SK-N-MC (cell line): ENCODE measurements at regions not wholly inside any gene's neighbourhood (a gene's known extent, or its start where the extent isn't known, plus 50 kb on each side); places are given as distances from the start of the nearest gene placed in this dataset.

Experiments used
- EZH2 ChIP-seq: fragments of 200-600 bp; sonication (generic); IDR thresholded peaks from one replicate; pipeline ENCODE4 v1.6.1; 2017; ENCODE audit warnings: antibody characterized with exemption
- POLR2AphosphoS5 ChIP-seq: IDR thresholded peaks from 2 replicates; pipeline ENCODE4 v1.6.1; 2012; ENCODE audit warnings: mild to moderate bottlenecking, low read depth, low read length, borderline replicate concordance

DNA sequence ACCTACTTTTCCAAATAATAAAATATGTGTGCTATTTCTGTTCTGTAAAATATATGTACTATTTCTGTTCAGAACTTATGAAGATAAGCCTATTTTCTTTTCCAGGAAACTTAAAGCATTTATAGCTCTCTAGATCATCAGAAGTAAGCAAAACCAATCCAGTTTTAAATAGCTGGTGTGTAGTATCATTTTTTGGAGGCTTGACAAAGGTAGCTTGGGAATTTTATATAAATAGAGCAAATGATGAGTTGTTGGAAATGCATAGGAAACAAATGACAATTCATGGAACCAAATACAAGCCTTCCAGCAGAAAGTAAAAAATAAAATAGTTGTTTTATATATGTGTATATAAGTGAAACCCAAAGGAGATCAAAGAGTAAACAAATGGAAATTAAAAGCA lies 1038.1 kb upstream of the ARRDC3 start:
- TF ChIP-seq EZH2 (no peak), POLR2AphosphoS5 (no peak)
